Brain microvascular endothelial cell (primary cell): ENCODE measurements at regions not wholly inside any gene's neighbourhood (a gene's known extent, or its start where the extent isn't known, plus 50 kb on each side); places are given as distances from the start of the nearest gene placed in this dataset.
"Not testable (repeated sequence)": the region's sequence is repeated elsewhere in the genome, so short reads cannot be mapped to it uniquely, and the experiment has no call there.

Experiments
- DNase-seq: peaks from one replicate; pipeline ENCODE4 v3.0.0-alpha.2; 2020
- H3K27ac ChIP-seq: fragments of 250-450 bp; sonication (Bioruptor Pico); 2 replicates; pipeline ENCODE4 v1.5.1; 2020; ENCODE audit warnings: mild to moderate bottlenecking, moderate library complexity
- H3K27me3 ChIP-seq: fragments of 250-450 bp; sonication (Bioruptor Pico); replicated peaks from 2 replicates; pipeline ENCODE4 v1.5.1; 2020; ENCODE audit warnings: mild to moderate bottlenecking
- H3K36me3 ChIP-seq: fragments of 250-450 bp; sonication (Bioruptor Pico); replicated peaks from 2 replicates; pipeline ENCODE4 v1.5.1; 2020; ENCODE audit warnings: mild to moderate bottlenecking
- H3K4me3 ChIP-seq: 2 replicates; pipeline ENCODE4 v1.5.1; 2011; ENCODE audit warnings: low read depth, mild to moderate bottlenecking, control low read depth, low read length, moderate library complexity
- CTCF ChIP-seq: IDR thresholded peaks from 2 replicates; pipeline ENCODE4 v1.5.1; 2011; ENCODE audit warnings: low read depth, mild to moderate bottlenecking, moderate library complexity, low read length, control low read depth, inconsistent platforms; ENCODE audit errors: missing control alignments
- in situ Hi-C: cut with HindIII; loops from 2 replicates; pipeline ENCODE4 v1.10.0; 2017; ENCODE audit warnings: low sequenced_read_pairs, low pct_ligation_motif_present

GRCh38 chr4:125169192-125169591 lies 145.6 kb upstream of the FAT4 start:
- Histone ChIP-seq H3K27me3 (no peaks in the 10 kb centered on the region), H3K4me3 (no peak overlapping the region), H3K27ac (no peak overlapping the region), H3K36me3 (no peaks in the 10 kb centered on the region)
- DNase-seq, result no peak
- no peak for TF ChIP-seq CTCF
- in situ Hi-C loops, result no loop called here

- H3K4me3 ChIP-seq, result no peak overlapping the region
- no peaks in the 10 kb centered on the region for H3K36me3 ChIP-seq
- TF ChIP-seq CTCF, result no peak
- in situ Hi-C loops, result no loop called here
- H3K27me3 ChIP-seq, result no peaks in the 10 kb centered on the region
- no peak for DNase-seq
- no peak overlapping the region for H3K27ac ChIP-seq
Observed at GRCh38 chr4:125168531-125168930, 146.2 kb upstream of the FAT4 start.

- H3K4me3 ChIP-seq, H3K36me3 ChIP-seq, DNase-seq, in situ Hi-C loops, H3K27me3 ChIP-seq, H3K27ac ChIP-seq: not testable (repeated sequence)
Observed at GRCh38 chr4:125166012-125166411, 148.7 kb upstream of the FAT4 start.

GRCh38 chr4:125159001-125159400 lies 155.8 kb upstream of the FAT4 start:
- Histone ChIP-seq H3K27me3 (no peaks in the 10 kb centered on the region), H3K4me3 (no peak overlapping the region), H3K27ac (no peak overlapping the region), H3K36me3 (no peaks in the 10 kb centered on the region)
- no peak for TF ChIP-seq CTCF
- no peak for DNase-seq
- in situ Hi-C loops, result no loop called here

GRCh38 chr4:125155251-125155650 lies 159.5 kb upstream of the FAT4 start:
- no peaks in the 10 kb centered on the region for H3K27me3 ChIP-seq
- no peak overlapping the region for H3K27ac ChIP-seq
- in situ Hi-C loops, result no loop called here
- DNase-seq, result no peak
- H3K36me3 ChIP-seq, result no peaks in the 10 kb centered on the region
- no peak overlapping the region for H3K4me3 ChIP-seq
- TF ChIP-seq CTCF, result no peak

- in situ Hi-C loops, result no loop called here
- DNase-seq, result peak; percentile 46
- TF ChIP-seq CTCF, result no peak
- no peaks in the 10 kb centered on the region for H3K36me3 ChIP-seq
- no peak overlapping the region for H3K27ac ChIP-seq
- H3K4me3 ChIP-seq, result no peak overlapping the region
- no peaks in the 10 kb centered on the region for H3K27me3 ChIP-seq
Observed at GRCh38 chr4:125140966-125141495, 173.7 kb upstream of the FAT4 start.
